GM18907 (cell line): ENCODE measurements at regions not wholly inside any gene's neighbourhood (a gene's known extent, or its start where the extent isn't known, plus 50 kb on each side); places are given as distances from the start of the nearest gene placed in this dataset.
A peak's percentile ranks its signal among the peaks of the same experiment; 100 is the strongest.
"Not testable (repeated sequence)": the region's sequence is repeated elsewhere in the genome, so short reads cannot be mapped to it uniquely, and the experiment has no call there.

ENCODE experiments used
- ATAC-seq: cut with Tn5 transposase; IDR thresholded peaks from one replicate; pipeline ENCODE4 v1.9.1; 2021; ENCODE audit warnings: mild to moderate bottlenecking, moderate library complexity; ENCODE audit not compliant: unreplicated experiment

GRCh38 chr9:78123808-78124207 lies 92.2 kb upstream of the GNAQ start:
- no peak for ATAC-seq

GRCh38 chr9:78122631-78123030 lies 91.0 kb upstream of the GNAQ start:
- no peak for ATAC-seq

DNA sequence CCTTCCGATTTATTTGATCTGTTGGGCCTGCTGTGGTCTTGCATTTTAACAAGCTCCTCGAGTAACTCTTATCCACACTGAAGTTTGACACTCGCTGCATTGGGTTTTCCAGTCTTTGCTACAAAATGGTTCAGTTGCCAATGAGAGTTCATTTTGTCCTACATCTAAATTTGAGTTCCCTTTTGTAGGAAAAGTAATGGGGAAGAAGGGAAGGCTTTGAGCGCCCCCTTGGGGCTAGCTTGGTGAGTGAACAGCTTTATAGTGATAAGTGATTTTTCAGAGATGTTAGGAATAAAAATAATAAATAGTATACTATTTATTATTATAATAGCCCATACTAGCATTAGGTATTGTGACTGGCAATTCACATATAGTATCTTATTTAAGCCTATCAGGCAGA lies 89.9 kb upstream of the GNAQ start:
- no peak for ATAC-seq

DNA sequence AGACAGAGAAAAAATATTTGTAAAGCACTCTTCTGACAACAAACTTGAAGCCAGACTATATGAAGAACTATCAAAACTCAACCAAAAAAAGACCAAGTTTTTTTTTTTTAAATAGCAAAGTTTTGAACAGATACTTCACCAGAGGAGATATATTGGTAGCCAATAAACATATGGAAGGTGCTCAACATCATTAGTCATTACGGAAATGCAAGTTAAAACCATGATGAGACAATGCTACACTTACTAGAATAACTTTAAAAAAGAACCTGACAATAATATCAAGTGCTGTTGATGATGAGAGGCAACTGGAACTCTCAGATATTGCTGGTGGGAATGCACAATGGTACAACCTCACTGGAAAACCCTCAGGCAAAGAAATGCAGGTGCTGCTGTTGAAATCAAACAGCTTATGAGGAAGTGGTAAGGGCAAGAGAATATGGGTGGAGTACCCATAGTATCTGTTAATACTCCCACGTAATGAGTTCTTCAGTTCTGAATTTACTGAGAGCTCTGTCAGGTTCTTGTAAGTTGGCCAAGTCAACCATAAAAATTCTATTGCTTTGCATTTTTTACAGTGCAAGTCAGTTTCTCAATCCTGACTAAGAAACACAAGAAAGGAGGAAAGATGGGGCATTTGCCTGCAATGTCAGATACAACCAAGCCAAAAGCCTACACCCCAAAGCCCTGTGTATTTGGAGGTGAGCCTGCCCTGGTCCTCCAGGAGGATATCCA lies 87.3 kb upstream of the GNAQ start:
- peak; percentile 97 for ATAC-seq

DNA sequence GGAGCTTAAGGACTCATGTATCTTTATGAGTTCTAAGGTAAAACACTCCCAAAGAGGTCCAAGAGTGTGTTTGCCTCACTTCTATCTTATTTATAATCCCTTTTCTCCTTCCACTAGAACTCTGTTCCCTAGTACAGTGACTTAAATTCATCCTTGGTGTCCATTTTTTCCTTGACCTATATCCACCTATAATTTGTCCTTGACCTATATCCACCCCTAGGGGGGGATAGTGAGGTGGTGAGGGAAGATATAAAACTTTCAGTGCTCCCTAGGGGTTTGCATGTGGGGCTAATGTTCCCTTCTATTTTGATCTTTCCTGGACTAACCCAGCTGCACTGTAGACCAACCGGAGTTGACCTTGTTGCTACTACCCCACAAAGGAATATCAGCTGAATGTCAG lies 83.5 kb upstream of the GNAQ start:
- ATAC-seq, result no peak

GRCh38 chr9:78114581-78114980 lies 83.0 kb upstream of the GNAQ start:
- ATAC-seq, result no peak

DNA sequence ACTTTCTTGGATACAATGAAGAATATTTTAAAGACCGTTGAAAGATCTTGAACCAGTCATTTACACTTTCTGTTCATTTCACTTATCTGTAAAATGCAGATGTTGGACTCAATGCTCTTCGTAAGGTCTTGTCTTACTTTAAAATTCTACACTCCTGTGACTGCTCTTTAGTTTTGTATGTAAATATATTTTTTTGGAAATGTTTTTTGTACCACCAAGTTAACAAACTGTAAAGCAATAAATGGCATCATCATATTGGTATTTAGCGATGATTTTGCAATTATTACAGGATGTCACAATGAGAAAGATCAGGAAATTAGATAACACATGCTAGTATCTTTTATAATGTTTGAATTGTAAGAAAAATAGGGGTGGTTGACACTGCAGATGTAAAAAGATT lies 80.8 kb upstream of the GNAQ start:
- ATAC-seq, result no peak

- ATAC-seq, result no peak
These were observed 80.4 kb upstream of the GNAQ start for GRCh38 chr9:78112004-78112403.

- ATAC-seq, result no peak
These were observed 77.5 kb upstream of the GNAQ start for GRCh38 chr9:78109075-78109474.

DNA sequence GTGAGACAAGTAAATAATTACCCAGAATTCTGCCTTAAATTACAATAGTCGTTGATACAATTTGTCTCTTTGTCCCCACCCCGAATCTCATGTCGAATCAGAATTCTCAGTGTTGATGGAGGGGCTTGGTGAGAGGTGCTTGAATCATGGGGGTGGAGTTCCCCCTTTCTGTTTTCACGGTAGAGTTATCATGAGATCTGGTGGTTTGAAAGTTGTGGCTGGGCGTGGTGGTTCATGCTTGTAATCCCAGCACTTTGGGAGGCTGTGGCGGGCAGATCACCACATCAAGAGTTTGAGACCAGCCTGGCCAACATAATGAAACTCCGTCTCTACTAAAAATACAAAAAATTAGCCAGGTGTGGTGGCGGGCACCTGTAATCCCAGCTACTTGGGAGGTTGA lies 75.0 kb upstream of the GNAQ start:
- not testable (repeated sequence) for ATAC-seq

DNA sequence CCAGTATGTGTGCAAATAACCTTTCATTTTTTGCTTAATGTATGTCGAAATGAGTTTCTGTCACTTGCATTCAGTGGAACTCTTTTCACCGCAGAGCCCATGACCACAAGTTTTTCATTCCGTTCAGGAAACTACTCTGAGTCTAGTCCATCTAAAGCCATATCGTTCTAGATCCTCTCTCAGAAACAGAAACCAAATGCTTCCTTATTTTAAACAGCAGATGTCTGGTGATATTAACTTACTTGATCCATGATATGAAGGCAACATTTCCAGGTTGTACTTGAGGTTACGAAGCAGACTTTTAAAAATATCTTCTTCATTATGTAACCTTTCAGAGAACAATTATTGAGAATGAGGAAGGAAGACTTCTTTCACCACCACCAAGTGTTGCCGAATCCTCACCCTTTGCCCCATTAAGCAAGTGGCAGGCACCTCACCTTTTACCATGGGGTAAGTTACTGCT lies 72.4 kb upstream of the GNAQ start:
- peak; percentile 85 for ATAC-seq

DNA sequence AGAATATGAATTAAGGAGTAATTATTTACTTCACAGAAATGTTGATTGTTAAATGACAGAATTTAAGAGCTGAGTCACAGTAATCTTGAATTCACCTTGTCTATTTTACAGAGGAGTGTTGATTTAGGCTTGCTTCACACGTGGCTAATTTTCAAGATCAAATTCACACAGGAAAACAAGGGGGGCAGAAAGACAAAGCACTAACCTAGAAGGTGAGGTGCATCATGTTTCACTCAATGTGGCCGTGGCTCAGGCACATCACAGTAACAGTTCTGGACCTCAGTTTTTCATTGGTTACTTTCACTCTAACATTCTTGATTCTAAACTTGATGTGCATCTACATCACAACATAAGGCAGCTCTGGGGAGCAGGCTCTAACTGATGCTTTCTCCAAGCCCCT lies 69.6 kb upstream of the GNAQ start:
- ATAC-seq, result no peak

DNA sequence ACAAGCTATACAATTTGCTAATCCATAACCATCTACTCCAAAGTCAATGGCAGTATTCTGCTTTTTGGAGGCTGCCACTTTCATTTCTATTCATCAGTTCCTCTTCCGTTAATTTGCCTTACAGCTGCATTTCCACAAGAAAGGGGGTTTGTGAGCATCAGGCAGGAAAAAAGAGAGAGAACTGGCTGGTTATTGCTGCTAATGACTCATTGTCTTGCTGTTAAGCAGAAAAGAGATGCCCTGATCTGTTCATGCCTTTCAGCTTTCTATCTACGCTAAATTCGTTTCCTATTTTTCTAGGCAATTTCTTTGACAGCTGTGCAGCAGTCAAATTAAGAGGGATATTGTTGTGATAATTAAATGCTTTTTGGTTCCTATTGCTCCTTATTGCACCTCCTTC lies 65.9 kb upstream of the GNAQ start:
- no peak for ATAC-seq

GRCh38 chr9:78091731-78092130 lies 60.1 kb upstream of the GNAQ start:
- no peak for ATAC-seq

DNA sequence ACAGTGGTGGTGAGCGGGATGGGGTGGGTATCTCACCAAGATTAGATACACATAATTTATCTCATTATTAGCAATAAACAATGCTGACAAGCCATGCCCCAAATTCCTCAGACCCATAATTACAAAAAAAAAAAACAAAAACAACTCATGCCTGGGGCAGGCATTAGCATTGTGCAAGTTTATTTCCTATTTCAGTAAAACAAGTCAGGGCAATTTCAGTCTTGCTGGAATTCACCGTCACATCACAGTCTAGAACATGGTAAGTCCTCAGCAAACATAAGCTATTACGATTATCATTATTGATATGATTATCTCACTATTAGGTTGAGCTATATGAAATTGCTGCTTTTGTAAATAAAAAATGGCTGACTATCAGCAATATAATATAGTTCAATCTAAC lies 57.5 kb upstream of the GNAQ start:
- ATAC-seq, result no peak

GRCh38 chr9:78088190-78088589 lies 56.6 kb upstream of the GNAQ start:
- not testable (repeated sequence) for ATAC-seq
